ENCODE measurements at regions not wholly inside any gene's neighbourhood (a gene's known extent, or its start where the extent isn't known, plus 50 kb on each side); places are given as distances from the start of the nearest gene placed in this dataset.
"Not testable (repeated sequence)": the region's sequence is repeated elsewhere in the genome, so short reads cannot be mapped to it uniquely, and the experiment has no call there.

GRCh38 chr13:65787082-65787481 is 1443.1 kb downstream of the PCDH9 start:
- H3K36me3 Mint-ChIP-seq (ENCODE audit: low read depth), result no peaks in the 10 kb centered on the region
- no peaks in the 10 kb centered on the region for H3K4me1 Mint-ChIP-seq (ENCODE audit: low read depth)
- no peak overlapping the region for H3K4me3 Mint-ChIP-seq
- peaks cover 8% of the 10 kb centered on the region for H3K9me3 Mint-ChIP-seq
- DNase-seq (ENCODE audit: low spot score), result no peak
- intact Hi-C loops (cut with micrococcal nuclease), result no loop called here
- no peak overlapping the region for H3K27ac Mint-ChIP-seq
- no peaks in the 10 kb centered on the region for H3K27me3 Mint-ChIP-seq (ENCODE audit: insufficient read depth)

DNA sequence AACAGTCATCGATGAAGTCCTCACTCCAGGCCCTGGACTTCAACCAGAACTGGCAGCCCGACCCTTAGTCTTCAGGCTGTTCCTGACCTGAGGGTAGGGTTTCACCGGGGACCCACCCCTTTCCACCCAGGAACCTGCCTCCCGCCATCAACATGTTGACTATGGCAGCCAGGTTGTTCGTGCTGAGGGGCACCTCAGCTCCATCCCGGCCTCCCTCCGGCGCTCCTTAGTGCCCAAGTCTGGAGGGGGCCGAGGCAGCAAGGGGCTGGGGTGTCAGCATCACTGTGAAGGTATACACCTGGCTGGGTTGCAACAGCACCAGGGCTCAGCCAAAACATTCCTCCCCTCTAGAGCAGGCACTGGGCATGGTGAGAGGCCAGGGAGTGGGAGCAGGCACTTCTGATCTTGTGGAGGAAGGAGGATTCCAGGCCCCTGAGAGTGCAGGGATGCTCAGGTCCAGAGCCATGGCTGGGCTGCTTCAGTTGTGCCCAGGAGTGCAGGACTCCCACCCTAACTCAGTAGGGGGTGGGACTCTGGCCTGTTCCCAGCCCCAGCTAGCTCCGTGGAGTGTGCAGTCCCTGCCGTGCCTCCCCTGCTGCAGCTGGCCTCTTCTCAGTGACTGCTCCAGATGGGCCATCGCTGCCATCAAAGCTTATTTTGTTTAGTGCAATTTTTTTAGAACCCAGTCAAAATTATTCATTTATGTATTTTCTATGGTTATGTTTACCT is 1445.9 kb downstream of the PCDH9 start:
- H3K4me1 Mint-ChIP-seq (ENCODE audit: low read depth), result no peaks in the 10 kb centered on the region
- no peak for DNase-seq (ENCODE audit: low spot score)
- H3K36me3 Mint-ChIP-seq (ENCODE audit: low read depth), result no peaks in the 10 kb centered on the region
- H3K27me3 Mint-ChIP-seq (ENCODE audit: insufficient read depth), result no peaks in the 10 kb centered on the region
- H3K27ac Mint-ChIP-seq, result no peak overlapping the region
- H3K4me3 Mint-ChIP-seq, result no peak overlapping the region
- peaks cover 15% of the 10 kb centered on the region for H3K9me3 Mint-ChIP-seq
- intact Hi-C loops (cut with micrococcal nuclease), result no loop called here

DNA sequence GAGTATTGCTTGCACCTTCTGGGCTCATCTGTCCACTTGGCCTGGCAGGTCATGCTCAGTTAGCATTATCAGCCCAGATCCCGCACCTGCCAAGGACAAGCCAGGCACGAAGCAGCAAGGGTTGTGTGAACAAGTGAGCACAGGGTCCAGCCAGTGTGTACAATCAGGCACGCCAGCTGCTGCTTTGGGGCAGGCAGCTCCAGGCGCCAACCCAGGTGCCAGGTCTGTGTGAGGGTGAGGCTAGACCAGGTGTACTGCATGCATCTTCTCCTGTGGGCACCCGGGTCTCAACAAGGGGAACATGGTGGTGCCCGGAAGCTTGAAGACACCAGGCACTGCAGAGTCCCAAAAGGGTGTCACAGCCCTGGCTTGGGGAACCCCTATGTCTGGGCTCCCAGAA is 1446.8 kb downstream of the PCDH9 start:
- Mint-ChIP-seq H3K27me3 (ENCODE audit: insufficient read depth) (no peaks in the 10 kb centered on the region), H3K27ac (no peak overlapping the region), H3K36me3 (ENCODE audit: low read depth) (no peaks in the 10 kb centered on the region), H3K9me3 (peaks cover 18% of the 10 kb centered on the region), H3K4me1 (ENCODE audit: low read depth) (no peaks in the 10 kb centered on the region), H3K4me3 (no peak overlapping the region)
- intact Hi-C loops (cut with micrococcal nuclease), result no loop called here
- no peak for DNase-seq (ENCODE audit: low spot score)

- H3K27me3 Mint-ChIP-seq (ENCODE audit: insufficient read depth); intact Hi-C loops (cut with micrococcal nuclease); H3K4me1 Mint-ChIP-seq (ENCODE audit: low read depth); H3K27ac Mint-ChIP-seq; DNase-seq (ENCODE audit: low spot score); H3K4me3 Mint-ChIP-seq; H3K36me3 Mint-ChIP-seq (ENCODE audit: low read depth): not testable (repeated sequence)
- peaks cover 30% of the 10 kb centered on the region for H3K9me3 Mint-ChIP-seq
These were observed 1458.3 kb downstream of the PCDH9 start for GRCh38 chr13:65771704-65772313.

- Mint-ChIP-seq H3K4me1 (ENCODE audit: low read depth) (no peaks in the 10 kb centered on the region), H3K4me3 (no peak overlapping the region), H3K27ac (no peak overlapping the region), H3K27me3 (ENCODE audit: insufficient read depth) (no peaks in the 10 kb centered on the region), H3K9me3 (peaks cover 26% of the 10 kb centered on the region), H3K36me3 (ENCODE audit: low read depth) (no peaks in the 10 kb centered on the region)
- no peak for DNase-seq (ENCODE audit: low spot score)
- intact Hi-C loops (cut with micrococcal nuclease), result no loop called here
These were observed 1461.6 kb downstream of the PCDH9 start for GRCh38 chr13:65768545-65768944.

GRCh38 chr13:65763811-65764210 is 1466.3 kb downstream of the PCDH9 start:
- intact Hi-C loops (cut with micrococcal nuclease), result no loop called here
- Mint-ChIP-seq H3K36me3 (ENCODE audit: low read depth) (no peaks in the 10 kb centered on the region), H3K27me3 (ENCODE audit: insufficient read depth) (no peaks in the 10 kb centered on the region), H3K4me1 (ENCODE audit: low read depth) (no peaks in the 10 kb centered on the region), H3K4me3 (no peak overlapping the region), H3K27ac (no peak overlapping the region), H3K9me3 (peaks cover 10% of the 10 kb centered on the region)
- DNase-seq (ENCODE audit: low spot score), result no peak

- intact Hi-C loops (cut with micrococcal nuclease), result no loop called here
- no peaks in the 10 kb centered on the region for H3K27me3 Mint-ChIP-seq (ENCODE audit: insufficient read depth)
- H3K4me3 Mint-ChIP-seq, result no peak overlapping the region
- H3K27ac Mint-ChIP-seq, result no peak overlapping the region
- H3K4me1 Mint-ChIP-seq (ENCODE audit: low read depth), result no peaks in the 10 kb centered on the region
- H3K36me3 Mint-ChIP-seq (ENCODE audit: low read depth), result no peaks in the 10 kb centered on the region
- DNase-seq (ENCODE audit: low spot score), result no peak
- peaks cover 6% of the 10 kb centered on the region for H3K9me3 Mint-ChIP-seq
These were observed 1468.1 kb downstream of the PCDH9 start for GRCh38 chr13:65762012-65762411.

- no peak for DNase-seq (ENCODE audit: low spot score)
- intact Hi-C loops (cut with micrococcal nuclease), result no loop called here
- Mint-ChIP-seq H3K27ac (no peak overlapping the region), H3K9me3 (peaks cover 20% of the 10 kb centered on the region), H3K27me3 (ENCODE audit: insufficient read depth) (no peaks in the 10 kb centered on the region), H3K4me3 (no peak overlapping the region), H3K36me3 (ENCODE audit: low read depth) (no peaks in the 10 kb centered on the region), H3K4me1 (ENCODE audit: low read depth) (no peaks in the 10 kb centered on the region)
These were observed 1474.0 kb downstream of the PCDH9 start for GRCh38 chr13:65756071-65756671.

GRCh38 chr13:65748227-65748626 is 1481.9 kb downstream of the PCDH9 start:
- no peaks in the 10 kb centered on the region for H3K27me3 Mint-ChIP-seq (ENCODE audit: insufficient read depth)
- no peak for DNase-seq (ENCODE audit: low spot score)
- H3K27ac Mint-ChIP-seq, result no peak overlapping the region
- H3K36me3 Mint-ChIP-seq (ENCODE audit: low read depth), result no peaks in the 10 kb centered on the region
- intact Hi-C loops (cut with micrococcal nuclease), result no loop called here
- peaks cover 11% of the 10 kb centered on the region for H3K9me3 Mint-ChIP-seq
- H3K4me3 Mint-ChIP-seq, result no peak overlapping the region
- no peaks in the 10 kb centered on the region for H3K4me1 Mint-ChIP-seq (ENCODE audit: low read depth)

DNA sequence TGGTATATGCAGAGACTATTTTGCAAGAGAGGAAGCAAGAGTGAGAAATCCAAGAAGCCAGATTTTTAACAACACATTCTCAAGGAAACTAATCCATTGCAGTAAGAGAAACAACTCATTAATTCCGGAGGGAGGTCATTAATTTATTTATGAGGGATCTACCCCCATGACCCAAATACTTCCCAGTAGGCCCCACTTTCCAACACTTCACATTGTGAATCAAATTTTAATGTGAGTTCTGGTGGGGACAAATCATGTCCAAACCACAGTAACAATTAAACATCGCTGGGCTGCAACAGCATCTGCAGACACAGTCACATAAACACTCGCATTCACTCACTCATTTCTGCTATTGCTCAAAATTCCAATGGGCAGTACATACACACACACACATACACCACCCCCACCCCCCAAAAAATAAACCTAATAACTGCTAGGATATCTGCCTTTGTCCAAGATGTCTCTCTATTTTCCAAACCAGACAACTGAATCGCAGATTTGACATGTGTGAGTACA is 1483.7 kb downstream of the PCDH9 start:
- Mint-ChIP-seq H3K36me3 (ENCODE audit: low read depth) (no peaks in the 10 kb centered on the region), H3K4me1 (ENCODE audit: low read depth) (no peaks in the 10 kb centered on the region), H3K27ac (no peak overlapping the region), H3K4me3 (no peak overlapping the region), H3K27me3 (ENCODE audit: insufficient read depth) (no peaks in the 10 kb centered on the region), H3K9me3 (peaks cover 11% of the 10 kb centered on the region)
- intact Hi-C loops (cut with micrococcal nuclease), result no loop called here
- no peak for DNase-seq (ENCODE audit: low spot score)

DNA sequence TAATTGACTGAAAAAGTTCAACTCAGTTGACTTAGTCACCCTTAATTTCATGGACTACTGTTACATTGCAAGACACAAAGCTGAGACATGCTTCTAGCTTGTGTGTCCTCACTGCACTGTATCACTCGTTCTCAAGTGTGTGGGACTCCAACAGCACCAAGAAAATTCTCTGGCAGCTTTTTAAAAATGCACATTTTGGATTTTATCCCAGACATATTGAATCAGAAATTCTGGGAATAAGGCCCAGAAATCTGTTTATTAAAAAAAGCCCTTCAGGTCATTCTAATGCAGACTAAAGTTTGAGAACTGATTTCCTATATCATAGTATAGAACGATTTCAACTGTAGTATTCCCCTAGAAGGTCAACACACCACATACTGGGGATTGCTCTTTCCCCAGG is 1485.3 kb downstream of the PCDH9 start:
- intact Hi-C loops (cut with micrococcal nuclease), result no loop called here
- Mint-ChIP-seq H3K27ac (no peak overlapping the region), H3K9me3 (peaks cover 8% of the 10 kb centered on the region), H3K36me3 (ENCODE audit: low read depth) (no peaks in the 10 kb centered on the region), H3K27me3 (ENCODE audit: insufficient read depth) (no peaks in the 10 kb centered on the region), H3K4me1 (ENCODE audit: low read depth) (no peaks in the 10 kb centered on the region), H3K4me3 (no peak overlapping the region)
- DNase-seq (ENCODE audit: low spot score), result no peak

DNA sequence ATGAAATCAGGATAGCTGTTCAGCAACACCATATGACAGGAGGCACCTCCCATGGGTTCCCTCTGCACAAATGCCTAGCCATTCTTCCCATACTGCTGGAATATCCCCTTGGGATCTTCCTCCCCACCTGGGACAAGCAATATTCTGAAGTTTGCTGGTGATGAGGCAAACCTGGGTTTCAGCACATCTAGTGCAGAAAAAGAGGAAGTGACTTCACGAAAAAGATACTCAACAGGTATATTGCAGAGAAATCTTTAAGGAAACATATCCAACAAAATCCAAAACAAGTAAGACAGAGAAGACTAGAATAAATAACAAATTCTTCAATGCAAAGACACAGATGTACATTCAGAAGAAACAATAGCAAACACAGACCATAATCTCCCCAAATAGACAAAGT is 1497.0 kb downstream of the PCDH9 start:
- intact Hi-C loops (cut with micrococcal nuclease), result no loop called here
- no peaks in the 10 kb centered on the region for H3K36me3 Mint-ChIP-seq (ENCODE audit: low read depth)
- DNase-seq (ENCODE audit: low spot score), result no peak
- H3K9me3 Mint-ChIP-seq, result peaks cover 36% of the 10 kb centered on the region
- H3K4me1 Mint-ChIP-seq (ENCODE audit: low read depth), result no peaks in the 10 kb centered on the region
- no peak overlapping the region for H3K27ac Mint-ChIP-seq
- H3K27me3 Mint-ChIP-seq (ENCODE audit: insufficient read depth), result no peaks in the 10 kb centered on the region
- H3K4me3 Mint-ChIP-seq, result no peak overlapping the region

DNA sequence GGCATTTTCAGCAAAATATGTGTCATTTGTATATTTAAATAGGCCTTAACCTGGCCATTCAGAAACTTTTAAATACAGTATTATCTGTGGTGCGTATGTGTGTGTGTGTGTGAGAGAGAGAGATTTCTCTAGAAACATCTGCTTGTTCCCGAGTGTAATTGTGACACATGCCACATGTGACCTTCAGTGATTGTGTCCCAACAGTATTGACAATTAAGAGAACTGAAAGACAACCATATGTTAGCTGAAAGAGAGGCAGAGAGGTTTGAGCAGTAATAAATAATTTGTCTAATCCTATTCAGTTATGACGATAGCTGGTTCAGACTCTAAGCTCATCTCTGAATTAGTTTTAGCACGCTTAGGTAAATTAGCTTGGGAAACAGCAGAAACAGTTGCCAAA is 1503.1 kb downstream of the PCDH9 start:
- H3K27ac Mint-ChIP-seq, result no peak overlapping the region
- intact Hi-C loops (cut with micrococcal nuclease), result no loop called here
- no peaks in the 10 kb centered on the region for H3K4me1 Mint-ChIP-seq (ENCODE audit: low read depth)
- H3K27me3 Mint-ChIP-seq (ENCODE audit: insufficient read depth), result no peaks in the 10 kb centered on the region
- H3K4me3 Mint-ChIP-seq, result no peak overlapping the region
- no peak for DNase-seq (ENCODE audit: low spot score)
- no peaks in the 10 kb centered on the region for H3K36me3 Mint-ChIP-seq (ENCODE audit: low read depth)
- peaks cover 5% of the 10 kb centered on the region for H3K9me3 Mint-ChIP-seq

Data from activated T-helper 1 cell treated with anti-CD3 and anti-CD28 coated beads, Interleukin-12 subunit alpha, Interleukin-12 subunit beta, Interleukin-2, Interleukin-4 antibody, amounts not matched to agents 30 ng/mL and 10 ng/mL and 1 ng/mL, durations not matched to agents 14 hours and 24 hours and 36 hours (primary cell).